IPS-18a (cell line): ENCODE measurements at regions not wholly inside any gene's neighbourhood (a gene's known extent, or its start where the extent isn't known, plus 50 kb on each side); places are given as distances from the start of the nearest gene placed in this dataset.

Experiments
- H3K27ac ChIP-seq: one replicate; pipeline ENCODE4 v1.5.1; 2013; ENCODE audit warnings: low read length
- H3K27me3 ChIP-seq: one replicate; pipeline ENCODE4 v1.6.1; 2013; ENCODE audit warnings: mild to moderate bottlenecking, low read length; ENCODE audit not compliant: control insufficient read depth, insufficient read depth
- H3K36me3 ChIP-seq: one replicate; pipeline ENCODE4 v1.6.1; 2013; ENCODE audit warnings: low read depth, low read length; ENCODE audit not compliant: control insufficient read depth
- H3K4me1 ChIP-seq: one replicate; pipeline ENCODE4 v1.6.1; 2013; ENCODE audit warnings: low read depth, low read length; ENCODE audit not compliant: control insufficient read depth
- H3K4me3 ChIP-seq: one replicate; pipeline ENCODE4 v1.5.1; 2013; ENCODE audit warnings: low read length
- H3K9ac ChIP-seq: one replicate; pipeline ENCODE4 v1.6.1; 2013; ENCODE audit warnings: mild to moderate bottlenecking, low read length, moderate library complexity
- H3K9me3 ChIP-seq: one replicate; pipeline ENCODE4 v1.6.1; 2013; ENCODE audit warnings: low read depth, low read length; ENCODE audit not compliant: control insufficient read depth

- Histone ChIP-seq H3K4me3 (no peak overlapping the region), H3K27ac (no peak overlapping the region), H3K27me3 (no peaks in the 10 kb centered on the region), H3K9ac (no peak overlapping the region), H3K36me3 (no peaks in the 10 kb centered on the region), H3K9me3 (no peaks in the 10 kb centered on the region), H3K4me1 (peaks cover 23% of the 10 kb centered on the region)
Measured at GRCh38 chr2:138180692-138181386, 216.6 kb downstream of the HNMT start.

GRCh38 chr2:138182250-138182936 is 218.1 kb downstream of the HNMT start:
- peaks cover 27% of the 10 kb centered on the region for H3K4me1 ChIP-seq
- H3K27ac ChIP-seq = no peak overlapping the region
- no peak overlapping the region for H3K4me3 ChIP-seq
- H3K36me3 ChIP-seq = no peaks in the 10 kb centered on the region
- no peaks in the 10 kb centered on the region for H3K27me3 ChIP-seq
- H3K9ac ChIP-seq = no peak overlapping the region
- no peaks in the 10 kb centered on the region for H3K9me3 ChIP-seq

GRCh38 chr2:138182937-138183312 is 218.7 kb downstream of the HNMT start:
- H3K9ac ChIP-seq = no peak overlapping the region
- no peaks in the 10 kb centered on the region for H3K36me3 ChIP-seq
- no peaks in the 10 kb centered on the region for H3K9me3 ChIP-seq
- no peak overlapping the region for H3K27ac ChIP-seq
- peaks cover 27% of the 10 kb centered on the region for H3K4me1 ChIP-seq
- H3K4me3 ChIP-seq = no peak overlapping the region
- H3K27me3 ChIP-seq = no peaks in the 10 kb centered on the region

GRCh38 chr2:138183705-138184104 is 219.4 kb downstream of the HNMT start:
- Histone ChIP-seq H3K36me3 (no peaks in the 10 kb centered on the region), H3K27ac (no peak overlapping the region), H3K9me3 (no peaks in the 10 kb centered on the region), H3K4me1 (peaks cover 27% of the 10 kb centered on the region), H3K4me3 (no peak overlapping the region), H3K9ac (no peak overlapping the region), H3K27me3 (no peaks in the 10 kb centered on the region)

GRCh38 chr2:138184428-138184827 is 220.2 kb downstream of the HNMT start:
- Histone ChIP-seq H3K27me3 (no peaks in the 10 kb centered on the region), H3K9me3 (no peaks in the 10 kb centered on the region), H3K27ac (no peak overlapping the region), H3K4me3 (no peak overlapping the region), H3K4me1 (peaks cover 27% of the 10 kb centered on the region), H3K9ac (no peak overlapping the region), H3K36me3 (no peaks in the 10 kb centered on the region)

GRCh38 chr2:138185827-138186226 is 221.6 kb downstream of the HNMT start:
- Histone ChIP-seq H3K4me3 (no peak overlapping the region), H3K9ac (no peak overlapping the region), H3K27ac (no peak overlapping the region), H3K27me3 (no peaks in the 10 kb centered on the region), H3K9me3 (no peaks in the 10 kb centered on the region), H3K4me1 (peaks cover 27% of the 10 kb centered on the region), H3K36me3 (no peaks in the 10 kb centered on the region)

GRCh38 chr2:138187221-138187620 is 222.9 kb downstream of the HNMT start:
- Histone ChIP-seq H3K27ac (no peak overlapping the region), H3K27me3 (no peaks in the 10 kb centered on the region), H3K4me3 (no peak overlapping the region), H3K9me3 (no peaks in the 10 kb centered on the region), H3K36me3 (no peaks in the 10 kb centered on the region), H3K4me1 (peaks cover 21% of the 10 kb centered on the region), H3K9ac (no peak overlapping the region)

- Histone ChIP-seq H3K27ac (no peak overlapping the region), H3K4me3 (no peak overlapping the region), H3K9ac (no peak overlapping the region), H3K36me3 (no peaks in the 10 kb centered on the region), H3K27me3 (no peaks in the 10 kb centered on the region), H3K4me1 (peaks cover 2% of the 10 kb centered on the region), H3K9me3 (no peaks in the 10 kb centered on the region)
Measured at GRCh38 chr2:138190999-138191398, 226.7 kb downstream of the HNMT start.

- no peaks in the 10 kb centered on the region for H3K9me3 ChIP-seq
- no peak overlapping the region for H3K9ac ChIP-seq
- H3K4me1 ChIP-seq = no peaks in the 10 kb centered on the region
- no peak overlapping the region for H3K4me3 ChIP-seq
- H3K27ac ChIP-seq = no peak overlapping the region
- no peaks in the 10 kb centered on the region for H3K36me3 ChIP-seq
- no peaks in the 10 kb centered on the region for H3K27me3 ChIP-seq
Measured at GRCh38 chr2:138193416-138194213, 229.3 kb downstream of the HNMT start.

GRCh38 chr2:138201286-138201685 is 237.0 kb downstream of the HNMT start:
- Histone ChIP-seq H3K27me3 (no peaks in the 10 kb centered on the region), H3K4me3 (no peak overlapping the region), H3K27ac (no peak overlapping the region), H3K9me3 (no peaks in the 10 kb centered on the region), H3K36me3 (no peaks in the 10 kb centered on the region), H3K4me1 (no peaks in the 10 kb centered on the region), H3K9ac (no peak overlapping the region)

GRCh38 chr2:138202762-138203161 is 238.5 kb downstream of the HNMT start:
- Histone ChIP-seq H3K4me1 (no peaks in the 10 kb centered on the region), H3K9ac (no peak overlapping the region), H3K27me3 (no peaks in the 10 kb centered on the region), H3K36me3 (no peaks in the 10 kb centered on the region), H3K4me3 (no peak overlapping the region), H3K9me3 (no peaks in the 10 kb centered on the region), H3K27ac (no peak overlapping the region)
